Fibroblast of skin of back (primary cell): ENCODE measurements at regions not wholly inside any gene's neighbourhood (a gene's known extent, or its start where the extent isn't known, plus 50 kb on each side); places are given as distances from the start of the nearest gene placed in this dataset.
"Not testable (repeated sequence)": the region's sequence is repeated elsewhere in the genome, so short reads cannot be mapped to it uniquely, and the experiment has no call there.

Experiments used
- DNase-seq: peaks from one replicate; pipeline ENCODE4 v3.0.0-alpha.2; 2013

- DNase-seq = no peak
Measured at GRCh38 chr2:6143812-6144211, 451.6 kb downstream of the SOX11 start.

GRCh38 chr2:6147215-6147614 is 455.0 kb downstream of the SOX11 start:
- not testable (repeated sequence) for DNase-seq

GRCh38 chr2:6148882-6149281 is 456.7 kb downstream of the SOX11 start:
- DNase-seq = peak; percentile 42

GRCh38 chr2:6159606-6160005 is 467.4 kb downstream of the SOX11 start:
- no peak for DNase-seq

GRCh38 chr2:6163932-6164331 is 471.7 kb downstream of the SOX11 start:
- no peak for DNase-seq

- DNase-seq = no peak
Measured at GRCh38 chr2:6164986-6165747, 473.0 kb downstream of the SOX11 start.

- no peak for DNase-seq
Measured at GRCh38 chr2:6167592-6168138, 475.5 kb downstream of the SOX11 start.

- DNase-seq = no peak
Measured at GRCh38 chr2:6168485-6168884, 476.3 kb downstream of the SOX11 start.

GRCh38 chr2:6171294-6171693 is 479.1 kb downstream of the SOX11 start:
- no peak for DNase-seq

GRCh38 chr2:6177811-6178210 is 485.6 kb downstream of the SOX11 start:
- DNase-seq = no peak

GRCh38 chr2:6181525-6181924 is 489.3 kb downstream of the SOX11 start:
- peak; percentile 81 for DNase-seq

- no peak for DNase-seq
Measured at GRCh38 chr2:6181926-6182325, 489.7 kb downstream of the SOX11 start.

- DNase-seq = no peak
Measured at GRCh38 chr2:6183226-6183625, 491.0 kb downstream of the SOX11 start.

- DNase-seq = peak; percentile 16
Measured at GRCh38 chr2:6184532-6185292, 492.5 kb downstream of the SOX11 start.

- DNase-seq = peak; percentile 84
Measured at GRCh38 chr2:6186332-6187151, 494.4 kb downstream of the SOX11 start.

GRCh38 chr2:6196449-6196848 is 504.3 kb downstream of the SOX11 start:
- DNase-seq = no peak

GRCh38 chr2:6198370-6198919 is 506.3 kb downstream of the SOX11 start:
- not testable (repeated sequence) for DNase-seq

- DNase-seq = no peak
Measured at GRCh38 chr2:6202756-6203155, 510.6 kb downstream of the SOX11 start.

GRCh38 chr2:6203291-6203959 is 511.2 kb downstream of the SOX11 start:
- DNase-seq = no peak

GRCh38 chr2:6206882-6207281 is 514.7 kb downstream of the SOX11 start:
- no peak for DNase-seq

GRCh38 chr2:6211236-6211635 is 519.1 kb downstream of the SOX11 start:
- DNase-seq = peak; percentile 18

- no peak for DNase-seq
Measured at GRCh38 chr2:6212491-6212890, 520.3 kb downstream of the SOX11 start.
